Caco-2 (cell line): ENCODE measurements at regions not wholly inside any gene's neighbourhood (a gene's known extent, or its start where the extent isn't known, plus 50 kb on each side); places are given as distances from the start of the nearest gene placed in this dataset.

Source experiments
- BruUV-seq: library from RNA; stranded (reverse); fragments of 400-500 nt; replicated peaks from 2 replicates; lab custom pipeline; 2021; lab: Mats Ljungman, UMichigan
- CTCF ChIA-PET: fragments of 300-600 bp; sonication (Branson Sonifier 250); formaldehyde crosslinking; loops from one replicate; lab custom pipeline; 2022; ENCODE audit warnings: antibody characterized with exemption; lab: Charles Lee
- POLR2A ChIA-PET: fragments of 300-600 bp; sonication (Branson Sonifier 250); formaldehyde crosslinking; loops from one replicate; lab custom pipeline; 2022; ENCODE audit warnings: antibody characterized with exemption; lab: Charles Lee
- DNase-seq, 2 experiments: peaks; one replicate each; pipeline versions ENCODE4 v3.0.0 to v3.0.0-alpha.2; 2020 to 2022
- H3K27me3 ChIP-seq: replicated peaks from 2 replicates; pipeline ENCODE4 v1.6.0; 2011; ENCODE audit warnings: low read length; ENCODE audit not compliant: control insufficient read depth, insufficient read depth
- H3K36me3 ChIP-seq: 2 replicates; pipeline ENCODE4 v1.5.1; 2011; ENCODE audit warnings: low read length; ENCODE audit not compliant: control insufficient read depth, insufficient read depth
- H3K4me1 ChIP-seq: fragments of 250-450 bp; sonication (Bioruptor Pico); 2 replicates; pipeline ENCODE4 v1.5.1; 2020; ENCODE audit warnings: mild to moderate bottlenecking
- H3K4me3 ChIP-seq: 2 replicates; pipeline ENCODE4 v1.5.1; 2011; ENCODE audit warnings: low read depth, mild to moderate bottlenecking, control low read depth, low read length
- H3K9me3 ChIP-seq: fragments of 250-450 bp; sonication (Bioruptor Pico); 2 replicates; pipeline ENCODE4 v1.5.1; 2020; ENCODE audit warnings: mild to moderate bottlenecking, moderate library complexity
- H3K27ac Mint-ChIP-seq: one replicate; pipeline ENCODE4 v1.8.0; 2022; ENCODE audit warnings: mixed read lengths; ENCODE audit not compliant: unreplicated experiment
- H3K27me3 Mint-ChIP-seq: one replicate; pipeline ENCODE4 v1.8.0; 2022; ENCODE audit warnings: mixed read lengths; ENCODE audit not compliant: insufficient read depth, unreplicated experiment
- H3K36me3 Mint-ChIP-seq: one replicate; pipeline ENCODE4 v1.8.0; 2022; ENCODE audit warnings: mild to moderate bottlenecking, mixed read lengths; ENCODE audit not compliant: insufficient read depth, unreplicated experiment
- H3K4me1 Mint-ChIP-seq: one replicate; pipeline ENCODE4 v1.8.0; 2022; ENCODE audit warnings: low read depth, mixed read lengths; ENCODE audit not compliant: unreplicated experiment
- H3K4me3 Mint-ChIP-seq: one replicate; pipeline ENCODE4 v1.8.0; 2022; ENCODE audit warnings: mild to moderate bottlenecking, moderate library complexity, mixed read lengths; ENCODE audit not compliant: unreplicated experiment
- H3K9me3 Mint-ChIP-seq: one replicate; pipeline ENCODE4 v1.8.0; 2022; ENCODE audit warnings: mixed read lengths; ENCODE audit not compliant: unreplicated experiment
- CTCF ChIP-seq, 2 experiments: fragments of 200-600 bp in 1 of 2; IDR thresholded peaks; 1 replicate in 1 of 2; 2 replicates in 1 of 2; pipeline versions ENCODE4 v1.5.1 to v1.8.0; 2011 to 2022; ENCODE audit warnings: antibody characterized with exemption in 1 of 2, control low read depth in 1 of 2, inconsistent platforms in 1 of 2, low read depth in 1 of 2, low read length in 1 of 2, mild to moderate bottlenecking in 1 of 2, moderate library complexity in 1 of 2; ENCODE audit not compliant: insufficient read depth in 1 of 2, severe bottlenecking in 1 of 2, unreplicated experiment in 1 of 2
- intact Hi-C: fragments of 100-400 bp; cut with micrococcal nuclease; formaldehyde crosslinking; loops from one replicate; pipeline ENCODE4 v1.10.0; 2022; ENCODE audit not compliant: unreplicated experiment

GRCh38 chr4:29852537-29852936 lies 867.6 kb upstream of the PCDH7 start:
- BruUV-seq = no TSS peak
- Histone ChIP-seq H3K27me3 (no peaks in the 10 kb centered on the region), H3K9me3 (no peaks in the 10 kb centered on the region), H3K4me3 (no peak overlapping the region), H3K36me3 (no peaks in the 10 kb centered on the region), H3K4me1 (no peaks in the 10 kb centered on the region)
- no peak for TF ChIP-seq CTCF (IDR thresholded peaks at IDR 0.05; ENCODE audit: insufficient read depth in 1 of 2, low read depth in 1 of 2, low read length in 1 of 2, severe bottlenecking in 1 of 2, unreplicated experiment in 1 of 2)
- no peaks in the 10 kb centered on the region for H3K36me3 Mint-ChIP-seq
- H3K4me3 Mint-ChIP-seq = no peak overlapping the region
- no peaks in the 10 kb centered on the region for H3K4me1 Mint-ChIP-seq
- no peaks in the 10 kb centered on the region for H3K27me3 Mint-ChIP-seq
- POLR2A ChIA-PET = no interaction called here
- intact Hi-C loops = no loop called here
- CTCF ChIA-PET = no interaction called here
- H3K27ac Mint-ChIP-seq = no peak overlapping the region
- H3K9me3 Mint-ChIP-seq = no peaks in the 10 kb centered on the region
- DNase-seq = no peak

- Mint-ChIP-seq H3K9me3 (no peaks in the 10 kb centered on the region), H3K36me3 (no peaks in the 10 kb centered on the region), H3K27me3 (no peaks in the 10 kb centered on the region), H3K4me1 (no peaks in the 10 kb centered on the region), H3K27ac (no peak overlapping the region), H3K4me3 (no peak overlapping the region)
- TF ChIP-seq CTCF (IDR thresholded peaks at IDR 0.05; ENCODE audit: insufficient read depth in 1 of 2, low read depth in 1 of 2, low read length in 1 of 2, severe bottlenecking in 1 of 2, unreplicated experiment in 1 of 2) = no peak
- no peak for DNase-seq
- H3K27me3 ChIP-seq = no peaks in the 10 kb centered on the region
- intact Hi-C loops = no loop called here
- ChIA-PET CTCF (no interaction called here), POLR2A (no interaction called here)
- BruUV-seq = no TSS peak
- H3K4me3 ChIP-seq = no peak overlapping the region
- no peaks in the 10 kb centered on the region for H3K36me3 ChIP-seq
- H3K4me1 ChIP-seq = no peaks in the 10 kb centered on the region
- no peaks in the 10 kb centered on the region for H3K9me3 ChIP-seq
Measured at GRCh38 chr4:29853833-29854232, 866.3 kb upstream of the PCDH7 start.

- ChIA-PET POLR2A (no interaction called here), CTCF (no interaction called here)
- BruUV-seq = no TSS peak
- Mint-ChIP-seq H3K27ac (no peak overlapping the region), H3K4me3 (no peak overlapping the region), H3K9me3 (peaks cover 19% of the 10 kb centered on the region), H3K4me1 (no peaks in the 10 kb centered on the region), H3K27me3 (no peaks in the 10 kb centered on the region), H3K36me3 (no peaks in the 10 kb centered on the region)
- Histone ChIP-seq H3K4me1 (no peaks in the 10 kb centered on the region), H3K36me3 (no peaks in the 10 kb centered on the region), H3K27me3 (no peaks in the 10 kb centered on the region), H3K9me3 (peaks cover 14% of the 10 kb centered on the region; the same call in 1 of the 2 replicates), H3K4me3 (no peak overlapping the region)
- peak in 1 of 2 experiments; percentile 1 for DNase-seq
- intact Hi-C loops = no loop called here
- TF ChIP-seq CTCF (IDR thresholded peaks at IDR 0.05; ENCODE audit: insufficient read depth in 1 of 2, low read depth in 1 of 2, low read length in 1 of 2, severe bottlenecking in 1 of 2, unreplicated experiment in 1 of 2) = no peak
Measured at GRCh38 chr4:29861307-29861706, 858.9 kb upstream of the PCDH7 start.
